ENCODE measurements at regions not wholly inside any gene's neighbourhood (a gene's known extent, or its start where the extent isn't known, plus 50 kb on each side); places are given as distances from the start of the nearest gene placed in this dataset.

- TF ChIP-seq CTCF (IDR thresholded peaks at IDR 0.05) = no peak
- intact Hi-C loops (cut with micrococcal nuclease) = no loop called here
- POLR2A ChIA-PET = no interaction called here
Measured at GRCh38 chr10:8787649-8788048, 733.2 kb downstream of the GATA3 start.

GRCh38 chr10:8790390-8790789 lies 735.9 kb downstream of the GATA3 start:
- Mint-ChIP-seq H3K4me1 (ENCODE audit: low read depth) (peaks cover 11% of the 10 kb centered on the region), H3K36me3 (ENCODE audit: low read depth) (peaks cover 4% of the 10 kb centered on the region), H3K4me3 (no peak overlapping the region), H3K27me3 (no peaks in the 10 kb centered on the region), H3K9me3 (peaks cover 31% of the 10 kb centered on the region), H3K27ac (no peak overlapping the region)
- ATAC-seq (no peak), DNase-seq (no peak)
- intact Hi-C loops (cut with micrococcal nuclease) = no loop called here
- POLR2A ChIA-PET = no interaction called here
- CTCF ChIA-PET = no interaction called here
- no peak for TF ChIP-seq CTCF (IDR thresholded peaks at IDR 0.05)

More at GRCh38 chr10:8787649-8788048, 733.2 kb downstream of the GATA3 start:
- H3K27ac Mint-ChIP-seq = no peak overlapping the region
- ATAC-seq (no peak), DNase-seq (no peak)
- H3K27me3 Mint-ChIP-seq = peaks cover 2% of the 10 kb centered on the region
- no peaks in the 10 kb centered on the region for H3K4me1 Mint-ChIP-seq (ENCODE audit: low read depth)
- CTCF ChIA-PET = no interaction called here
- H3K4me3 Mint-ChIP-seq = no peak overlapping the region
- peaks cover 25% of the 10 kb centered on the region for H3K9me3 Mint-ChIP-seq
- peaks cover 4% of the 10 kb centered on the region for H3K36me3 Mint-ChIP-seq (ENCODE audit: low read depth)

DNA sequence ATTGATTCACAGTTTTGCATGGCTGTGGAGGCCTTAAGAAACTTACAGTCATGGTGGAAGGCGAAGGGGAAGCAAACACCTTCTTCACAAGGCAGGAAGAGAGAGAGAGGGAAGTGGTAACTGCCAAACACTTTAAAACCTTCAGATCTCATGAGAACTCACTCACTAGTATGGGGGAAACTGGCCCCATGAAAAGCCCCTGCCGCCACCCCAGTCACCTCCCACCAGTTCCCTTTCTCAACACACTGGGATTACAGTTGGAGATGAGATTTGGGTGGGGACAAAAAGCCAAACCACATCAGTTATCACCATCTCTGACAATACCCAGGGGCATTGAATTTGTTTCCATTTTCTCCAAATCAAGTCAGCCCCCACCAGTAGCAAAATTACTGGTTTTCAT lies 740.4 kb downstream of the GATA3 start:
- CTCF ChIA-PET = no interaction called here
- H3K36me3 Mint-ChIP-seq (ENCODE audit: low read depth) = no peaks in the 10 kb centered on the region
- peaks cover 8% of the 10 kb centered on the region for H3K9me3 Mint-ChIP-seq
- intact Hi-C loops (cut with micrococcal nuclease) = no loop called here
- no peak for TF ChIP-seq CTCF (IDR thresholded peaks at IDR 0.05)
- no peaks in the 10 kb centered on the region for H3K27me3 Mint-ChIP-seq
- H3K4me1 Mint-ChIP-seq (ENCODE audit: low read depth) = peaks cover 13% of the 10 kb centered on the region
- peak overlapping the region; percentile 22 for H3K27ac Mint-ChIP-seq
- POLR2A ChIA-PET = no interaction called here
- ATAC-seq = no peak
- no peak overlapping the region for H3K4me3 Mint-ChIP-seq
- DNase-seq = peak; percentile 4

GRCh38 chr10:8800426-8800825 lies 745.9 kb downstream of the GATA3 start:
- Mint-ChIP-seq H3K27ac (peak overlapping the region; percentile 23), H3K4me1 (ENCODE audit: low read depth) (peaks cover 12% of the 10 kb centered on the region), H3K4me3 (no peak overlapping the region), H3K9me3 (peaks cover 3% of the 10 kb centered on the region), H3K36me3 (ENCODE audit: low read depth) (no peaks in the 10 kb centered on the region), H3K27me3 (no peaks in the 10 kb centered on the region)
- CTCF ChIA-PET = no interaction called here
- ATAC-seq (peak; percentile 62), DNase-seq (peak; percentile 31)
- no peak for TF ChIP-seq CTCF (IDR thresholded peaks at IDR 0.05)
- intact Hi-C loops (cut with micrococcal nuclease) = no loop called here
- POLR2A ChIA-PET = no interaction called here

- Mint-ChIP-seq H3K4me1 (ENCODE audit: low read depth) (peaks cover 10% of the 10 kb centered on the region), H3K4me3 (no peak overlapping the region), H3K27ac (no peak overlapping the region), H3K36me3 (ENCODE audit: low read depth) (peaks cover 1% of the 10 kb centered on the region), H3K9me3 (peaks cover 12% of the 10 kb centered on the region), H3K27me3 (no peaks in the 10 kb centered on the region)
- no peak for ATAC-seq
- intact Hi-C loops (cut with micrococcal nuclease) = no loop called here
- TF ChIP-seq CTCF (IDR thresholded peaks at IDR 0.05) = no peak
- DNase-seq = no peak
- POLR2A ChIA-PET = no interaction called here
- CTCF ChIA-PET = no interaction called here
Measured at GRCh38 chr10:8803992-8804391, 749.5 kb downstream of the GATA3 start.

Measured in activated CD8-positive, alpha-beta T cell treated with anti-CD3 and anti-CD28 coated beads for 36 hours (primary cell).